ENCODE measurements at regions not wholly inside any gene's neighbourhood (a gene's known extent, or its start where the extent isn't known, plus 50 kb on each side); places are given as distances from the start of the nearest gene placed in this dataset.

DNA sequence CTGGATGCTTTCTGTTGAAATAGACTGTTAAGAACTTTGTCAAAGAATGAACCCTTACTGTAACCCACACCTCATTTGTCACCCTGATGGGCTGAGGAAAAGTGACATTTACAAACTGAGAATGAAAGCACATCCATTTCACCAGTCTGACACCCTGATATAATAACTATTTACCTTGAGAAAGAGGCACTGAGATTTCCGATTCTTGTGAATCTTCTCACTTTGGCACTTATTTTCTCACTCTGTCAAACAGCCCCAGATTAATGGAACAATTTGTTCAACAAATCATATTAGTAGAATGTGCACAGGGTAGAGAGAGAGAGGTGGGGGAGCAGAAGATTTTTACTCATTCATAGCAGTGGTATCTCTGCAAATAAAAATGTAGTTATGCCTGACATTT is 606.9 kb downstream of the MCTP2 start:
- H4K20me1 ChIP-seq (replicated peaks in 1 of 2; ENCODE audit: control insufficient read depth in 1 of 2, insufficient read depth in 2 of 2, low read length in 2 of 2) = no peaks in the 10 kb centered on the region
- no peak overlapping the region for H2BK120ac ChIP-seq (replicated peaks; ENCODE audit: low read depth, low read length)
- no peaks in the 10 kb centered on the region for H3K27me3 ChIP-seq (replicated peaks in 1 of 4; ENCODE audit: control insufficient read depth in 3 of 4, extremely low read depth in 1 of 4, insufficient read depth in 3 of 4, low read length in 3 of 4)
- no peak overlapping the region for H3K23ac ChIP-seq (ENCODE audit: insufficient read length)
- ChIA-PET CTCF (ENCODE audit: partially characterized antibody) (no interaction called here), POLR2A (ENCODE audit: partially characterized antibody) (no interaction called here)
- WGBS, 2 experiments (ENCODE audit: extremely low coverage in 1 of 2, insufficient coverage in 1 of 2, insufficient read length in 1 of 2, insufficient replicate concordance in 2 of 2, low coverage in 1 of 2, low lambda C conversion rate in 2 of 2, missing lambda C conversion rate in 1 of 2) = 100% methylated on average over 1 of the region's 1 CpG; no CpG with 5 or more reads in 1 of the 2 experiments
- no peak for TF ChIP-seq CHD2 (IDR thresholded peaks at IDR 0.05; ENCODE audit: low read length)
- no peak for TF ChIP-seq FOSL1 (IDR thresholded peaks at IDR 0.05; ENCODE audit: insufficient read depth, low read depth, low read length)
- TF ChIP-seq POLR2A (IDR thresholded peaks at IDR 0.05; ENCODE audit: control extremely low read depth in 1 of 2, low read depth in 2 of 2, low read length in 2 of 2) = no peak
- no peak for TF ChIP-seq HDAC2 (IDR thresholded peaks at IDR 0.05; ENCODE audit: borderline replicate concordance in 1 of 2, low read depth in 2 of 2, low read length in 2 of 2)
- TF ChIP-seq SAP30 (IDR thresholded peaks at IDR 0.05; ENCODE audit: insufficient read depth, insufficient replicate concordance, low read length) = no peak
- TF ChIP-seq TBP (IDR thresholded peaks at IDR 0.05; ENCODE audit: low read depth, low read length) = no peak
- TF ChIP-seq BACH1 (IDR thresholded peaks at IDR 0.05; ENCODE audit: low read length) = no peak
- no peak for TF ChIP-seq EZH2 (IDR thresholded peaks at IDR 0.05; ENCODE audit: low read depth, low read length, severe bottlenecking)
- no peak for TF ChIP-seq TEAD4 (IDR thresholded peaks at IDR 0.05; ENCODE audit: low read depth, low read length)
- TF ChIP-seq ZNF274 (IDR thresholded peaks at IDR 0.05; ENCODE audit: borderline replicate concordance, extremely low read depth, low read length) = no peak
- TF ChIP-seq SIN3A (conservative IDR thresholded peaks at IDR 0.05 in 1 of 2, IDR thresholded peaks at IDR 0.05 in 1 of 2; ENCODE audit: low read depth in 1 of 2, low read length in 2 of 2) = no peak
- TF ChIP-seq, protein P1, sequence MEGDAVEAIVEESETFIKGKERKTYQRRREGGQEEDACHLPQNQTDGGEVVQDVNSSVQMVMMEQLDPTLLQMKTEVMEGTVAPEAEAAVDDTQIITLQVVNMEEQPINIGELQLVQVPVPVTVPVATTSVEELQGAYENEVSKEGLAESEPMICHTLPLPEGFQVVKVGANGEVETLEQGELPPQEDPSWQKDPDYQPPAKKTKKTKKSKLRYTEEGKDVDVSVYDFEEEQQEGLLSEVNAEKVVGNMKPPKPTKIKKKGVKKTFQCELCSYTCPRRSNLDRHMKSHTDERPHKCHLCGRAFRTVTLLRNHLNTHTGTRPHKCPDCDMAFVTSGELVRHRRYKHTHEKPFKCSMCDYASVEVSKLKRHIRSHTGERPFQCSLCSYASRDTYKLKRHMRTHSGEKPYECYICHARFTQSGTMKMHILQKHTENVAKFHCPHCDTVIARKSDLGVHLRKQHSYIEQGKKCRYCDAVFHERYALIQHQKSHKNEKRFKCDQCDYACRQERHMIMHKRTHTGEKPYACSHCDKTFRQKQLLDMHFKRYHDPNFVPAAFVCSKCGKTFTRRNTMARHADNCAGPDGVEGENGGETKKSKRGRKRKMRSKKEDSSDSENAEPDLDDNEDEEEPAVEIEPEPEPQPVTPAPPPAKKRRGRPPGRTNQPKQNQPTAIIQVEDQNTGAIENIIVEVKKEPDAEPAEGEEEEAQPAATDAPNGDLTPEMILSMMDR (IDR thresholded peaks at IDR 0.05; ENCODE audit: control extremely low read depth in 1 of 3, insufficient read depth in 1 of 3, low read depth in 1 of 3, low read length in 3 of 3) = no peak
- no peak overlapping the region for H3K9ac ChIP-seq (replicated peaks in 1 of 4; ENCODE audit: extremely low read depth in 1 of 4, low read depth in 3 of 4, low read length in 3 of 4)
- no peak overlapping the region for H3K27ac ChIP-seq (ENCODE audit: low read depth, low read length)
- no peak overlapping the region for H2AFZ ChIP-seq (ENCODE audit: low read length)
- no peak overlapping the region for H4K8ac ChIP-seq (ENCODE audit: extremely low read depth, insufficient read depth, low read length)
- H4K91ac ChIP-seq (replicated peaks; ENCODE audit: insufficient read length, low read length) = no peak overlapping the region
- no peaks in the 10 kb centered on the region for H3K4me1 ChIP-seq (replicated peaks in 1 of 4; ENCODE audit: control insufficient read depth in 3 of 4, insufficient read depth in 4 of 4, low read length in 3 of 4)
- no peak overlapping the region for H3K4me3 ChIP-seq (ENCODE audit: extremely low read depth in 1 of 4, insufficient read depth in 2 of 4, low read depth in 3 of 4, low read length in 4 of 4)
- H3K79me1 ChIP-seq (ENCODE audit: low read depth, low read length) = no peaks in the 10 kb centered on the region
- no peak overlapping the region for H4K5ac ChIP-seq (ENCODE audit: insufficient read length, low read depth, low read length)
- H2BK5ac ChIP-seq (ENCODE audit: low read depth, low read length) = no peak overlapping the region
- DNase-seq (ENCODE audit: low read depth in 1 of 2, low spot score in 2 of 2) (no peak), FAIRE-seq (no peak)
- no peaks in the 10 kb centered on the region for H3K36me3 ChIP-seq (ENCODE audit: control insufficient read depth in 2 of 4, insufficient read depth in 4 of 4, low read length in 3 of 4)
- no peak overlapping the region for H3K14ac ChIP-seq (ENCODE audit: insufficient read length)
- H3K79me2 ChIP-seq (ENCODE audit: control insufficient read depth in 1 of 2, insufficient read depth in 2 of 2, low read length in 2 of 2) = no peaks in the 10 kb centered on the region
- no peak overlapping the region for H2BK15ac ChIP-seq (ENCODE audit: low read length)
- H3K9me3 ChIP-seq (ENCODE audit: insufficient read depth in 2 of 2, low read depth in 1 of 2, low read length in 1 of 2) = no peaks in the 10 kb centered on the region
- H2BK20ac ChIP-seq (ENCODE audit: low read length) = no peak overlapping the region
- no peak overlapping the region for H2AK5ac ChIP-seq (ENCODE audit: low read depth, low read length)
- H3K4ac ChIP-seq (replicated peaks; ENCODE audit: insufficient read length, low read depth, low read length) = no peak overlapping the region
- H3K4me2 ChIP-seq (ENCODE audit: insufficient read depth in 1 of 2, low read depth in 2 of 2, low read length in 2 of 2) = no peak overlapping the region
- no peak overlapping the region for H3K56ac ChIP-seq (replicated peaks; ENCODE audit: insufficient read length, low read depth, low read length)
- no peak overlapping the region for H2BK12ac ChIP-seq (ENCODE audit: low read depth, low read length)
- H3K23me2 ChIP-seq (ENCODE audit: low read depth, low read length) = no peaks in the 10 kb centered on the region
- no peak overlapping the region for H3K18ac ChIP-seq (ENCODE audit: extremely low read depth, low read length)

All from H1 (cell line).